ENCODE measurements at regions not wholly inside any gene's neighbourhood (a gene's known extent, or its start where the extent isn't known, plus 50 kb on each side); places are given as distances from the start of the nearest gene placed in this dataset.

DNA sequence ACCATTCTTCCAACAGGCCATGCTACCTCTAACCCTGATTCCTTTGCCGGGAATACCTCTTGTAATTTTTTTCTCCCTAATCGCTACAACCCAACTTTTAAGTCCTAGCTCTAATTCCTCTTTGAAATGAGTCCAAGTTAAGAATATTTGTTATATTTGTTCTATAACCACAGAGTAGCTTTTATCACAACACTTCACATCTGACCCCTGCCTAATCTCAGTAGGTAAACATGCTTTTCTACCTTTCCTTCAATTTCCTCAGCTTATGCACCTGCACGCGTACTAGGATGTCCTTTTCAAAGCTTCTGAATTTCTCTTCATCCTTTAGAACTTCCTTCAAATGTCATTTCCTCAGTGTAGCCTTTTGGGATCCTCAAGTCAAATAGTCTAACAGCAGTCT lies 915.5 kb upstream of the LCORL start:
- H3K36me3 ChIP-seq (ENCODE audit: control insufficient read depth in 1 of 2, insufficient read depth in 2 of 2, low read length in 2 of 2): no peaks in the 10 kb centered on the region
- no peaks in the 10 kb centered on the region for H3K27me3 ChIP-seq (ENCODE audit: low read depth, low read length)
- H3K9me3 ChIP-seq (ENCODE audit: control insufficient read depth in 1 of 2, low read length in 2 of 2): no peaks in the 10 kb centered on the region
- H3K27ac ChIP-seq (ENCODE audit: low read length): no peak overlapping the region
- H3K4me1 ChIP-seq (ENCODE audit: control insufficient read depth in 1 of 2, insufficient read depth in 2 of 2, low read length in 2 of 2): no peaks in the 10 kb centered on the region
- H3K4me3 ChIP-seq (ENCODE audit: low read depth in 1 of 2, low read length in 2 of 2): no peak overlapping the region

DNA sequence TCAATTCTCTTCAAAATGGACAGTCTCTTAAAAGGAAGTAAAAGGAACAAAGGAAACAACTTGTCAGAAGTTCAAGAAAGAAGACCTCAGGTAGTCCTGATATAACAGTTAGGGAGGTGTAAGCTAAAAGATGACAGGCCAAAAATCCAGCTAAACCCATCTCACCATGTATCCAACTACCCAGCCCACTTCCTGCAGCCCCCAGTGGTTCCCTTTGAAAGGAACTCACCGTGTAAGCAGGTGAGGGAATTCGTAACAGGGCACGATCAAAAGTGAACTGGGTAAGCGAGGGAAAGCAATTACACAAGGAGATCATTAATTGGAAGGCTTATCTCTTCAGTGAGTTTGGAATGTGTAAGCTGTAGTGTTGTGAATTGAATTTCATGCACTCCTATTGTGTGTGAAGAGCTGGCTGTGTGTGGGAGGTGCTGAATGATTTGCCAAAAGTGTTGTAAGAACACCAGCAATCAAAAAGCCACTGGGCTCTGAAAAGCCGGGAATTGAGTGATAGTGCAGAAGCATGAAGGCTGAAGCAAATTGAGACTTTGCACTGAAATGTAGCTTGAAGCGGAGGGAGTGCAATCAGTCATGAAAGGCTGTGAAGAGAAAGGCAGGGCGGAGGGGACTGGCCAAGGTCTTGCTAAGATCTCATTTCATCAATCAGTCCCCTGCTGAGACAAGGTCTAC lies 914.2 kb upstream of the LCORL start:
- H3K4me1 ChIP-seq (ENCODE audit: control insufficient read depth in 1 of 2, insufficient read depth in 2 of 2, low read length in 2 of 2): no peaks in the 10 kb centered on the region

DNA sequence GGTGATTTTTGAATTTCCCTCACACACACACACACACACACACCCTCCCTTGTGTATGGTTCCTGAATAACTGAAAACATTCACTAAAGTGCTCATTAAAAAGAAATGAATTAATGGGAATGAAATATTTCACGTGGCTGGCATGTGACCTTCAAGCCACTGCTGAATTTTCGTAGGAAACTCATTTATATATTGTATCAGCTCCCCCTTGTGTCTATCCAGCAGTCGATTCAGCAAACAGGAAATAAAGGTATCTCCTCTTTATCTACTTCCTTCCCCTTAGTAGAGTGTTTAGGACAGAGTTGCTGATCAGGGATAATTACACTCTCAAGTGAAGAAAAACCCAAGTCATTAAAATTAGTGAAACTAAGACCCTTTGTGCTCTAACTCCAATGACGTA lies 912.6 kb upstream of the LCORL start:
- Histone ChIP-seq H3K9me3 (ENCODE audit: control insufficient read depth in 1 of 2, low read length in 2 of 2) (no peaks in the 10 kb centered on the region), H3K27me3 (ENCODE audit: low read depth, low read length) (no peaks in the 10 kb centered on the region), H3K36me3 (ENCODE audit: control insufficient read depth in 1 of 2, insufficient read depth in 2 of 2, low read length in 2 of 2) (no peaks in the 10 kb centered on the region), H3K4me3 (ENCODE audit: low read depth in 1 of 2, low read length in 2 of 2) (no peak overlapping the region), H3K27ac (ENCODE audit: low read length) (no peak overlapping the region), H3K4me1 (ENCODE audit: control insufficient read depth in 1 of 2, insufficient read depth in 2 of 2, low read length in 2 of 2) (no peaks in the 10 kb centered on the region)

More for the DNA sequence above, 914.2 kb upstream of the LCORL start:
- Histone ChIP-seq H3K36me3 (ENCODE audit: control insufficient read depth in 1 of 2, insufficient read depth in 2 of 2, low read length in 2 of 2) (no peaks in the 10 kb centered on the region), H3K27ac (ENCODE audit: low read length) (no peak overlapping the region), H3K9me3 (ENCODE audit: control insufficient read depth in 1 of 2, low read length in 2 of 2) (no peaks in the 10 kb centered on the region), H3K27me3 (ENCODE audit: low read depth, low read length) (no peaks in the 10 kb centered on the region), H3K4me3 (ENCODE audit: low read depth in 1 of 2, low read length in 2 of 2) (no peak overlapping the region)

DNA sequence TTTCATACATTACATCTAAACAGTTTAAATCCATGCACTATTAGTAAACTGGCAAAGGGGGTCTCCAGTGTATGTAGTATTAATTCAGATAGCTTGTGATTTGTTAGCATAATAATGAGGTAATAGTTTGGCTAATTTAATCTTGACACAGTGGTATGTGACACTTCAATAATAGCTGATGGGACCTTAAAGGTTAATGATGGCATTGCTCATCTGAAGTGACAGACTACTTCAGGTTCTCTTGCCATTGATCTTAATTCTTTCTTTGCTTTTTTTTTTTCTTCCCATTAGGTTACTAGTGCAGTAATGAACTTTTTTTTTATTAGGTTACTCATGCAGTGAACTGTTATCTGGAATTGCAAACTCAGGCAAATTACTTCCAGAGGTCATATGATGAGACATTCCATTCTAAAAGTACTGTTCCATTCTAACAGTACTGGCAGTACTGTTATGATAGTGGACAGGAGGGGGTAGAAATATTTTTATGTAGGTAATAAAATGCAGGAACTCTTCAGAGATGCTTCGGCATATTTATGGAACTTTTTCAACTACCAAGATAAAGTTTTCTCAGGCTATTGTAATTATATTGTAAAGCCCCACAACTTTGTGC lies 911.3 kb upstream of the LCORL start:
- Histone ChIP-seq H3K4me1 (ENCODE audit: control insufficient read depth in 1 of 2, insufficient read depth in 2 of 2, low read length in 2 of 2) (no peaks in the 10 kb centered on the region), H3K9me3 (ENCODE audit: control insufficient read depth in 1 of 2, low read length in 2 of 2) (no peaks in the 10 kb centered on the region), H3K27me3 (ENCODE audit: low read depth, low read length) (no peaks in the 10 kb centered on the region), H3K27ac (ENCODE audit: low read length) (no peak overlapping the region), H3K4me3 (ENCODE audit: low read depth in 1 of 2, low read length in 2 of 2) (no peak overlapping the region), H3K36me3 (ENCODE audit: control insufficient read depth in 1 of 2, insufficient read depth in 2 of 2, low read length in 2 of 2) (no peaks in the 10 kb centered on the region)

DNA sequence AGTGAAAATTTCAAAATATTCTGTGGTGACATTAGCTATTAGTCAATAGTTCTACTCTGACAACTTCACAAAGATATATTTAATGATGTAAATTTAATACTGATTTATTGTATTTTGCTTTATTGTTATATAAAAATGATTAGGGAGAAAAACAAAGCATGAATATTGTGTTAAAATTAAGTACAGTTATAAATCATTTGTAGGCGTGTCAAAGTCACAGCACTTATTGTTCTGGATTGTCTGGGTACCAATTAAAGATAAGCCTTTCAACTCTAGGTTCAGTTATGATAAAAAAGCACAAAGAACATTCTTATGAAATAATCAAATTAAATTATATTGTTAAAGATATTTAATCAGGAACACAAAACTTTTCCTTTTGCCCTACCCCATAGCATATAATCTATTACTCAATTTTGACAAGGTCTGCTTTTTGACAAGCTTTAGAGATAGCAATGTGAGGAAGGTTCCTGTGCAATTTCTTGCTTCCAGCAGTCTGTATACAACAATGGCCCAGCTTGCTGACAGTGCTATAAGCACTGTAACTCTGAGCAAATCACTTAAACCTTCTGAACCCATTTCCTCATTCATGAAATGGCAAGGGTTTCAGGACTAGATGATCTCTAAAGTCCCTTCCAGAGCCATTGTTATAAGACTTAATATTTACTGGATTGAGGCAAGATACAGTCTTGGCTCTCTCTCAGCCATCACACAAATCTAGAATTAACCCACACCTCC lies 910.3 kb upstream of the LCORL start:
- no peaks in the 10 kb centered on the region for H3K27me3 ChIP-seq (ENCODE audit: low read depth, low read length)
- no peak overlapping the region for H3K4me3 ChIP-seq (ENCODE audit: low read depth in 1 of 2, low read length in 2 of 2)
- peaks cover 0 to 3% of the 10 kb centered on the region in 2 donors for H3K9me3 ChIP-seq (ENCODE audit: control insufficient read depth in 1 of 2, low read length in 2 of 2)
- no peaks in the 10 kb centered on the region for H3K4me1 ChIP-seq (ENCODE audit: control insufficient read depth in 1 of 2, insufficient read depth in 2 of 2, low read length in 2 of 2)
- H3K27ac ChIP-seq (ENCODE audit: low read length): no peak overlapping the region
- no peaks in the 10 kb centered on the region for H3K36me3 ChIP-seq (ENCODE audit: control insufficient read depth in 1 of 2, insufficient read depth in 2 of 2, low read length in 2 of 2)

DNA sequence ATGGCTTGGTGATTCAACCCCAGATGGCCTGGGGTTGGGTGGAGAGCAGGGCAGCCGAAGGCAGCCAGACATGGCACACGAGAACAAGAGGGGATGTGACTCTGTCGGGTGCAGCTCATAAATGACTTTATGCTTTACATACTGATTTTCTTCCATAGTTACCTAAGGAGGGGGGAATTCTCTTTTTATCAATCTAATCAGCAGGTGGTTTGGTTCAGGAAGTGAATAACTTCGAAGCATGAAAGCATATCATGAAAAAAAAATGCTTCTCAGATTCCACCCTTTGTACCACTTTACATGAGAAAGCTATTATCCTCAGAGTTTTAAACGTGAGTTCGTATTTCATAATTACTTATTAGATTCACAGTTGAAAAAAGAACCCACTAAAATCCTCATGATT lies 908.9 kb upstream of the LCORL start:
- H3K4me1 ChIP-seq (ENCODE audit: control insufficient read depth in 1 of 2, insufficient read depth in 2 of 2, low read length in 2 of 2): no peaks in the 10 kb centered on the region
- H3K27me3 ChIP-seq (ENCODE audit: low read depth, low read length): no peaks in the 10 kb centered on the region
- no peak overlapping the region for H3K27ac ChIP-seq (ENCODE audit: low read length)
- H3K36me3 ChIP-seq (ENCODE audit: control insufficient read depth in 1 of 2, insufficient read depth in 2 of 2, low read length in 2 of 2): no peaks in the 10 kb centered on the region
- H3K4me3 ChIP-seq (ENCODE audit: low read depth in 1 of 2, low read length in 2 of 2): no peak overlapping the region
- peaks cover 0 to 3% of the 10 kb centered on the region in 2 donors for H3K9me3 ChIP-seq (ENCODE audit: control insufficient read depth in 1 of 2, low read length in 2 of 2)

DNA sequence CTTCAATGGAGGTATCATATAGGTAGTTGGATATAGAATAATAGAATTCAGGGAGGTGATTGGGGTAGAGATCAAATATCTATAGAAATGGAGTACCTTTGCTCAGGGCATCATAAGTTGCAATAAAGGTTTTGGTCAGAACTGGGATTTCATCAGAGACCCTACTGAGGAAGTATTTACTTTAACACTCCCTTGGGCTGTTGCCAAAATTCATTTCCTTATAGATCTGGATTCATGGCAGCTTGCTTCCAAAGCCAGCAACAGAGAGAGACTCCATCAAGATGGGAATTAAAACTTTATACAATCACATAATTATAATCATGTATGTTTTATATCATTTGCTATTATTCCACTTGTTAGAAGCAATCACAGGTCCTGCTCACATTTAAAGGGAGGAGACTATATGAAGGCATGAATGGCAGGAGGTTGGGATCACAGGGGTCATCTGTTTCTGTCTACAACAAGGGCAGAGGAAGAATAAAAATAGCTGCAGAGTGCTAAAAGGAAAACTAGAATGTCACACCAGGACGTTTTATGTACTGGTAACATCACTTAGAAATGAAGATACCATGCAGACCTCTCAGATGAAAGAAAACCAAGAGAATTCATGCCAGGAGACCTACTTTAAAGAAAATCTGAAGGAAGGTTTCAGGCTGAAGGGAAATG lies 902.1 kb upstream of the LCORL start:
- no peak overlapping the region for H3K4me3 ChIP-seq (ENCODE audit: low read depth in 1 of 2, low read length in 2 of 2)
- H3K9me3 ChIP-seq (ENCODE audit: control insufficient read depth in 1 of 2, low read length in 2 of 2): peaks cover 0 to 3% of the 10 kb centered on the region in 2 donors
- no peaks in the 10 kb centered on the region for H3K4me1 ChIP-seq (ENCODE audit: control insufficient read depth in 1 of 2, insufficient read depth in 2 of 2, low read length in 2 of 2)
- H3K36me3 ChIP-seq (ENCODE audit: control insufficient read depth in 1 of 2, insufficient read depth in 2 of 2, low read length in 2 of 2): no peaks in the 10 kb centered on the region
- H3K27me3 ChIP-seq (ENCODE audit: low read depth, low read length): no peaks in the 10 kb centered on the region
- H3K27ac ChIP-seq (ENCODE audit: low read length): no peak overlapping the region

DNA sequence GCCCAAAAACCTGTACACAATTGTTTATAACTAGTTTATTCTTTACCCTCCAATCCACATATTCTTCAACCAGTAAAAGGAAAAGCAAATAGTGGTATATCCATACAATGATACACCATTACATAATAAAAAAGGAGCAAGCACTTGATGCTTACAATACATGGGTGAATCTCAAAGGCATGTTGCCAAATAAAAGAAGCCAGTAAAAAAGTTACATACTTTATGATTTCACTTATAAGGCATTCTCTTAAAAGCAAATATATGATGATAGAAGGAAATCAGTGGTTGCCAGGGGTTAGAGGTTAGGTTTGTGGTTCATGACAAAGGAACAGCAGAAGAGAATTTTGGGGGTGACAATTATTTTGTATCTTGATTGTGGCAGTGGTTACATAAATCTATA lies 896.1 kb upstream of the LCORL start:
- Histone ChIP-seq H3K9me3 (ENCODE audit: control insufficient read depth in 1 of 2, low read length in 2 of 2) (peaks cover 0 to 9% of the 10 kb centered on the region in 2 donors), H3K27me3 (ENCODE audit: low read depth, low read length) (no peaks in the 10 kb centered on the region), H3K27ac (ENCODE audit: low read length) (no peak overlapping the region), H3K36me3 (ENCODE audit: control insufficient read depth in 1 of 2, insufficient read depth in 2 of 2, low read length in 2 of 2) (no peaks in the 10 kb centered on the region), H3K4me3 (ENCODE audit: low read depth in 1 of 2, low read length in 2 of 2) (no peak overlapping the region), H3K4me1 (ENCODE audit: control insufficient read depth in 1 of 2, insufficient read depth in 2 of 2, low read length in 2 of 2) (no peaks in the 10 kb centered on the region)

DNA sequence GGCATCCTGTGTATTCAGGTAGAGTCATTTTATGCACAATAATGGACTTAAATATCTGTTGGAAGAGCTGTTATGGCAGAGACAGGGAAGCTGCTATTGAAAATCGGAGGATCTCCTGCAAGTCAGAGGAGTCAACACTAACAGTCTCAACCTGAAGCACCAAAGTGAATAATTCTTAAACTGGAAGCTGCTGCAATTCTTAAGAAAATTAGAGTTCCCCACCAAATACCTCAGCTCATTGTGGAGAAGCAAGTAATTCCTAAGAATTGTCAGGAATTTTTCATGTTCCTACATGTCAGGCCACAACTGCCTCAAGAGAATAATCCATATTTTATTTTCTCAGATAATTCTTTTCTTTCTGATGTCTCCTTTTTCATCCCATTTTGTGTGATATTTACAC lies 892.6 kb upstream of the LCORL start:
- peaks cover 0 to 11% of the 10 kb centered on the region in 2 donors for H3K9me3 ChIP-seq (ENCODE audit: control insufficient read depth in 1 of 2, low read length in 2 of 2)
- no peaks in the 10 kb centered on the region for H3K27me3 ChIP-seq (ENCODE audit: low read depth, low read length)
- no peak overlapping the region for H3K4me3 ChIP-seq (ENCODE audit: low read depth in 1 of 2, low read length in 2 of 2)
- H3K27ac ChIP-seq (ENCODE audit: low read length): no peak overlapping the region
- H3K36me3 ChIP-seq (ENCODE audit: control insufficient read depth in 1 of 2, insufficient read depth in 2 of 2, low read length in 2 of 2): no peaks in the 10 kb centered on the region
- no peaks in the 10 kb centered on the region for H3K4me1 ChIP-seq (ENCODE audit: control insufficient read depth in 1 of 2, insufficient read depth in 2 of 2, low read length in 2 of 2)

DNA sequence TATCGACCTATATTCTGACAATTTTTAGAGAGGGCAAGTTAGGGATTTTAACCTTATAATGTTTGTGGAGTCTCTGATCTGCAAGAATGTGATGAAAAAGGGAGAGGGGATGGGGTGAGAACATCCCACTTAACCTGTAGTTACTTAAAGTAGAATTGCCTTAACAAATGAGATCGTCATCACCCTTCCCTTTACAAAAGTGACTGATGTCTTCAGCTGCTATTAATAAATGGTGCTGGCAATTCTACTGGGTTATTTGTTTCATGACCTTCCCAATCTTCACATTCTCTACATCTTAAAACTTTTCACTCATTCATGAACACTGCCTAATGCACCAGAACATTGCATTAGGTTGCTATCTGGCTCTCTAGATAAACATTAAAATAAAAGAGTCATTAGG lies 873.4 kb upstream of the LCORL start:
- Histone ChIP-seq H3K36me3 (ENCODE audit: control insufficient read depth in 1 of 2, insufficient read depth in 2 of 2, low read length in 2 of 2) (no peaks in the 10 kb centered on the region), H3K27me3 (ENCODE audit: low read depth, low read length) (no peaks in the 10 kb centered on the region), H3K9me3 (ENCODE audit: control insufficient read depth in 1 of 2, low read length in 2 of 2) (no peaks in the 10 kb centered on the region), H3K27ac (ENCODE audit: low read length) (no peak overlapping the region), H3K4me1 (ENCODE audit: control insufficient read depth in 1 of 2, insufficient read depth in 2 of 2, low read length in 2 of 2) (no peaks in the 10 kb centered on the region), H3K4me3 (ENCODE audit: low read depth in 1 of 2, low read length in 2 of 2) (no peak overlapping the region)

DNA sequence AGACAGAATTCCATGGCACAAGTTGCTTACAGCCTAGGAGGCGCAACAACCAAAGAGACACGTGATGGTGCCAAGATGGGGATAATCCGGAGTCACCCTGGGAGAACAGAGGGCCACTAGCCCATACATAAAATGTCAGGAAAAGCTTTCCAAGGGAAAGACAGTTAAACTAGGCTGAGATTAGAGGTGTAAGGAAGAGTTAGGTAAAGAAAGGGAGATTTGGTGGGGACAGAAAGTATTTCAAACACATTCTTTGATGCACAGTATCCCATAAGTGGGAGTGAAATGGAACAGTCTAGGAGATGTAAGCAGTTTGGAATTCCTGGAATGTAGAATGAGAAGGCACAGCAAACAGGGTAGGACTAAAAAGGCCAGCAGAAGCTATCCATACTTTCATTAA lies 860.9 kb upstream of the LCORL start:
- H3K4me3 ChIP-seq (ENCODE audit: low read depth in 1 of 2, low read length in 2 of 2): no peak overlapping the region
- H3K27ac ChIP-seq (ENCODE audit: low read length): no peak overlapping the region
- H3K9me3 ChIP-seq (ENCODE audit: control insufficient read depth in 1 of 2, low read length in 2 of 2): no peaks in the 10 kb centered on the region
- no peaks in the 10 kb centered on the region for H3K36me3 ChIP-seq (ENCODE audit: control insufficient read depth in 1 of 2, insufficient read depth in 2 of 2, low read length in 2 of 2)
- peaks cover 0 to 8% of the 10 kb centered on the region in 2 donors for H3K4me1 ChIP-seq (ENCODE audit: control insufficient read depth in 1 of 2, insufficient read depth in 2 of 2, low read length in 2 of 2)
- no peaks in the 10 kb centered on the region for H3K27me3 ChIP-seq (ENCODE audit: low read depth, low read length)

Measured in muscle layer of duodenum (tissue), 2 donors.